ENCODE measurements at regions not wholly inside any gene's neighbourhood (a gene's known extent, or its start where the extent isn't known, plus 50 kb on each side); places are given as distances from the start of the nearest gene placed in this dataset.
"Not testable (repeated sequence)": the region's sequence is repeated elsewhere in the genome, so short reads cannot be mapped to it uniquely, and the experiment has no call there.

DNA sequence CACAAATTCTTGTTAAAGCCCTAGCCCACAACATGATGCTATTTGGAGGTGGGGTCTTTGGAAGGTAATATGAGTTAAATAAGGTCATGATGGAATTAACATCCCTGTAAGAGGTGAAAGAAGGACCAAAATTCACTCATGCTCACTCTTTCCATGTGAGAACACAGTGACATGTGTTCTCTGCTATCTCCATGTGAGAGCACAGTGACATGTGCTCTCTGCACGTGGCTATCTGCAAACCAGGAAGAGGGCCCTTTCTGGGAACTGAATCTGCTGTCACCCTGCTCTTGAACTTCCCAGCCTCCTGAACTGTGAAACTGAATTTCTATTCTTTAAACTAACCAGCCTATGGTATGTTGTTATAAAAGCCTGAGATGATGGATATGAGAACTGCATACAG lies 1159.4 kb upstream of the ADGRB3 start:
- no peak overlapping the region for H3K4me3 ChIP-seq (replicated peaks in 1 of 3; ENCODE audit: insufficient read depth in 1 of 3, low read depth in 1 of 3, low read length in 3 of 3)
- DNase-seq (ENCODE audit: low read depth, low spot score) = no peak
- H2AFZ ChIP-seq (ENCODE audit: low read depth, low read length) = no peak overlapping the region
- TF ChIP-seq MAX (IDR thresholded peaks at IDR 0.05; ENCODE audit: insufficient read depth, insufficient read length) (peak; percentile 44), POLR2A (IDR thresholded peaks at IDR 0.05; ENCODE audit: low read depth, low read length) (no peak), MYC (IDR thresholded peaks at IDR 0.05; ENCODE audit: low read depth, low read length) (no peak)
- no peak overlapping the region for H3K9ac ChIP-seq (replicated peaks; ENCODE audit: extremely low read depth, insufficient read depth, low read length)
- H3K27me3 ChIP-seq (ENCODE audit: control insufficient read depth in 2 of 2, insufficient read depth in 2 of 2, low read length in 2 of 2) = no peaks in the 10 kb centered on the region
- H3K36me3 ChIP-seq (ENCODE audit: control insufficient read depth in 2 of 2, extremely low read depth in 1 of 2, insufficient read depth in 2 of 2, low read length in 2 of 2) = no peaks in the 10 kb centered on the region
- CTCF ChIA-PET = no interaction called here
- no TSS peak for BruUV-seq (replicated peaks)
- no peaks in the 10 kb centered on the region for H3K79me2 ChIP-seq (ENCODE audit: control insufficient read depth, insufficient read depth, low read length)
- POLR2A ChIA-PET = no interaction called here
- H3K27ac ChIP-seq (ENCODE audit: insufficient read depth, low read depth, low read length) = no peak overlapping the region
- FAIRE-seq = no peak
- dilution Hi-C loops (cut with MboI; ENCODE audit: extremely low pct_ligation_motif_present, low sequenced_read_pairs) = no loop called here
- no peaks in the 10 kb centered on the region for H3K9me3 ChIP-seq (replicated peaks; ENCODE audit: control insufficient read depth, insufficient read depth, low read length)
- H4K20me1 ChIP-seq (replicated peaks; ENCODE audit: control insufficient read depth, extremely low read depth, insufficient read depth, low read length) = no peaks in the 10 kb centered on the region
- H3K9me1 ChIP-seq (replicated peaks; ENCODE audit: control insufficient read depth, extremely low read depth, insufficient read depth, low read length) = no peaks in the 10 kb centered on the region
- H3K4me2 ChIP-seq (ENCODE audit: insufficient read depth, low read length) = no peak overlapping the region
- H3K4me1 ChIP-seq (ENCODE audit: control insufficient read depth, extremely low read depth, insufficient read depth, low read length) = no peaks in the 10 kb centered on the region
- intact Hi-C loops (cut with micrococcal nuclease) = no loop called here

DNA sequence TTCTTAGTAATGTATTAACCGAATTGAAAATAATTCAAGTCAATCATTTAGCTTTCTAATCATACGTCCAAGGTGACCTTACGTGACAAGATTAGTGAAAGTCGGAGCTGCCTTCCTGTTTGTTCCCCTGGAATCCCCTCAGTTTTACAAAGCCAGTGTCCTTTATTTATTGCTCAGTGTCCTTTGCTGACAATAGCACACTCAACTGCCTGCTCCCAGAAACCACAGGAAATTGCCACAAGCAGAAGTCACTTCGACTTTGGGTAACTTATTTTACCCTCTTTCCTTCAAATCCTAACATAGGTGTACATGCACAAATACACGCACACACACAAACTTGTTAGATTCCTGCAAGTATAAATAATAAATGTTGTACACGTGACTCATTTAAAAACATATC lies 1167.7 kb upstream of the ADGRB3 start:
- intact Hi-C loops (cut with micrococcal nuclease) = no loop called here
- no TSS peak for BruUV-seq (replicated peaks)
- no peaks in the 10 kb centered on the region for H3K36me3 ChIP-seq (ENCODE audit: control insufficient read depth in 2 of 2, extremely low read depth in 1 of 2, insufficient read depth in 2 of 2, low read length in 2 of 2)
- H3K4me2 ChIP-seq (ENCODE audit: insufficient read depth, low read length) = no peak overlapping the region
- ChIA-PET POLR2A (no interaction called here), CTCF (no interaction called here)
- H3K27ac ChIP-seq (ENCODE audit: insufficient read depth, low read depth, low read length) = no peak overlapping the region
- no peak overlapping the region for H3K4me3 ChIP-seq (replicated peaks in 1 of 3; ENCODE audit: insufficient read depth in 1 of 3, low read depth in 1 of 3, low read length in 3 of 3)
- TF ChIP-seq GATA2 (IDR thresholded peaks at IDR 0.05; ENCODE audit: insufficient read depth, insufficient read length, low read depth, low read length) = no peak
- H3K4me1 ChIP-seq (ENCODE audit: control insufficient read depth, extremely low read depth, insufficient read depth, low read length) = no peaks in the 10 kb centered on the region
- H3K79me2 ChIP-seq (ENCODE audit: control insufficient read depth, insufficient read depth, low read length) = no peaks in the 10 kb centered on the region
- no peak overlapping the region for H3K9ac ChIP-seq (replicated peaks; ENCODE audit: extremely low read depth, insufficient read depth, low read length)
- H4K20me1 ChIP-seq (replicated peaks; ENCODE audit: control insufficient read depth, extremely low read depth, insufficient read depth, low read length) = no peaks in the 10 kb centered on the region
- dilution Hi-C loops (cut with MboI; ENCODE audit: extremely low pct_ligation_motif_present, low sequenced_read_pairs) = no loop called here
- H2AFZ ChIP-seq (ENCODE audit: low read depth, low read length) = no peak overlapping the region
- DNase-seq (ENCODE audit: low read depth, low spot score) (no peak), FAIRE-seq (no peak)
- no peaks in the 10 kb centered on the region for H3K27me3 ChIP-seq (ENCODE audit: control insufficient read depth in 2 of 2, insufficient read depth in 2 of 2, low read length in 2 of 2)
- H3K9me1 ChIP-seq (replicated peaks; ENCODE audit: control insufficient read depth, extremely low read depth, insufficient read depth, low read length) = no peaks in the 10 kb centered on the region
- no peaks in the 10 kb centered on the region for H3K9me3 ChIP-seq (replicated peaks; ENCODE audit: control insufficient read depth, insufficient read depth, low read length)

- DNase-seq (ENCODE audit: low read depth, low spot score); dilution Hi-C loops (cut with MboI; ENCODE audit: extremely low pct_ligation_motif_present, low sequenced_read_pairs); H3K9me1 ChIP-seq (replicated peaks; ENCODE audit: control insufficient read depth, extremely low read depth, insufficient read depth, low read length); intact Hi-C loops (cut with micrococcal nuclease); H2AFZ ChIP-seq (ENCODE audit: low read depth, low read length); H3K4me1 ChIP-seq (ENCODE audit: control insufficient read depth, extremely low read depth, insufficient read depth, low read length); POLR2A ChIA-PET; CTCF ChIA-PET; FAIRE-seq; H3K27me3 ChIP-seq (ENCODE audit: control insufficient read depth in 2 of 2, insufficient read depth in 2 of 2, low read length in 2 of 2); H3K27ac ChIP-seq (ENCODE audit: insufficient read depth, low read depth, low read length); H3K4me3 ChIP-seq (replicated peaks in 1 of 3; ENCODE audit: insufficient read depth in 1 of 3, low read depth in 1 of 3, low read length in 3 of 3); H3K9me3 ChIP-seq (replicated peaks; ENCODE audit: control insufficient read depth, insufficient read depth, low read length); H3K36me3 ChIP-seq (ENCODE audit: control insufficient read depth in 2 of 2, extremely low read depth in 1 of 2, insufficient read depth in 2 of 2, low read length in 2 of 2); H3K79me2 ChIP-seq (ENCODE audit: control insufficient read depth, insufficient read depth, low read length); H3K9ac ChIP-seq (replicated peaks; ENCODE audit: extremely low read depth, insufficient read depth, low read length); H4K20me1 ChIP-seq (replicated peaks; ENCODE audit: control insufficient read depth, extremely low read depth, insufficient read depth, low read length); H3K4me2 ChIP-seq (ENCODE audit: insufficient read depth, low read length); BruUV-seq (replicated peaks): not testable (repeated sequence)
Observed at GRCh38 chr6:67462725-67463124, 1172.4 kb upstream of the ADGRB3 start.

Data from endothelial cell of umbilical vein (primary cell).